ENCODE measurements at regions not wholly inside any gene's neighbourhood (a gene's known extent, or its start where the extent isn't known, plus 50 kb on each side); places are given as distances from the start of the nearest gene placed in this dataset.

GRCh38 chr3:3734881-3735280 lies 64.3 kb upstream of the LRRN1 start:
- Histone ChIP-seq H3K36me3 (ENCODE audit: insufficient read depth, low read length) (no peaks in the 10 kb centered on the region), H3K9me3 (ENCODE audit: insufficient read depth, low read length, severe bottlenecking) (no peaks in the 10 kb centered on the region), H3K4me2 (ENCODE audit: insufficient read depth, low read length) (no peak overlapping the region), H3K27me3 (ENCODE audit: insufficient read depth, low read length, poor library complexity) (no peaks in the 10 kb centered on the region), H3K27ac (ENCODE audit: low read length) (no peak overlapping the region), H3K79me2 (ENCODE audit: insufficient read depth, low read length) (no peaks in the 10 kb centered on the region), H3K9ac (ENCODE audit: low read depth, low read length) (no peak overlapping the region), H2AFZ (ENCODE audit: low read depth, low read length) (no peak overlapping the region), H3K4me1 (ENCODE audit: insufficient read depth, low read length) (no peaks in the 10 kb centered on the region), H3K4me3 (ENCODE audit: low read depth in 1 of 2, low read length in 2 of 2) (no peak overlapping the region), H4K20me1 (ENCODE audit: insufficient read depth, low read length) (no peaks in the 10 kb centered on the region)
- DNase-seq: no peak
- no peak for ATAC-seq (ENCODE audit: insufficient read depth, low read depth)
- TF ChIP-seq EZH2 (IDR thresholded peaks at IDR 0.05; ENCODE audit: borderline replicate concordance, low read depth, low read length, severe bottlenecking): no peak
- TF ChIP-seq, protein P1, sequence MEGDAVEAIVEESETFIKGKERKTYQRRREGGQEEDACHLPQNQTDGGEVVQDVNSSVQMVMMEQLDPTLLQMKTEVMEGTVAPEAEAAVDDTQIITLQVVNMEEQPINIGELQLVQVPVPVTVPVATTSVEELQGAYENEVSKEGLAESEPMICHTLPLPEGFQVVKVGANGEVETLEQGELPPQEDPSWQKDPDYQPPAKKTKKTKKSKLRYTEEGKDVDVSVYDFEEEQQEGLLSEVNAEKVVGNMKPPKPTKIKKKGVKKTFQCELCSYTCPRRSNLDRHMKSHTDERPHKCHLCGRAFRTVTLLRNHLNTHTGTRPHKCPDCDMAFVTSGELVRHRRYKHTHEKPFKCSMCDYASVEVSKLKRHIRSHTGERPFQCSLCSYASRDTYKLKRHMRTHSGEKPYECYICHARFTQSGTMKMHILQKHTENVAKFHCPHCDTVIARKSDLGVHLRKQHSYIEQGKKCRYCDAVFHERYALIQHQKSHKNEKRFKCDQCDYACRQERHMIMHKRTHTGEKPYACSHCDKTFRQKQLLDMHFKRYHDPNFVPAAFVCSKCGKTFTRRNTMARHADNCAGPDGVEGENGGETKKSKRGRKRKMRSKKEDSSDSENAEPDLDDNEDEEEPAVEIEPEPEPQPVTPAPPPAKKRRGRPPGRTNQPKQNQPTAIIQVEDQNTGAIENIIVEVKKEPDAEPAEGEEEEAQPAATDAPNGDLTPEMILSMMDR (IDR thresholded peaks at IDR 0.05; ENCODE audit: borderline replicate concordance, extremely low read depth, low read length, poor library complexity, severe bottlenecking): no peak

DNA sequence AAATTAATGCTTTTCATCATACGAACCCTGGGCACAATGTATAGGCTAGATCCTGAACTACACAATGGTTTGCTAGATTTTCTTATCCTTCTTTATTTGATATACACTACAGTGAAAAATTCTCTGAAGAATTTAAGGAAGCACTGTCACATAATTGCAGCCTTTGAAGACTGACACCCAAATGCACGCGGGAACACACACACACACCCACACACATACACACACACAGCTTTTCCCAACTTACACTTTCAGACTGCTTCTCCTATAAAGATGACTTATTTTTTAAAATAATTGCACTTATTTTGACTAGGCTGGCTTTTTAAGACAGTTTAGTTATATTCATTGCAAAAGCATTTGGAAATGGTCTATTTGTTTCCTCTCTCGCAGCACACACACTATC lies 70.0 kb upstream of the LRRN1 start:
- Histone ChIP-seq H3K27me3 (ENCODE audit: insufficient read depth, low read length, poor library complexity) (no peaks in the 10 kb centered on the region), H3K27ac (ENCODE audit: low read length) (no peak overlapping the region), H3K4me1 (ENCODE audit: insufficient read depth, low read length) (no peaks in the 10 kb centered on the region), H3K9ac (ENCODE audit: low read depth, low read length) (no peak overlapping the region), H2AFZ (ENCODE audit: low read depth, low read length) (no peak overlapping the region), H3K9me3 (ENCODE audit: insufficient read depth, low read length, severe bottlenecking) (no peaks in the 10 kb centered on the region), H3K4me3 (ENCODE audit: low read depth in 1 of 2, low read length in 2 of 2) (no peak overlapping the region), H3K4me2 (ENCODE audit: insufficient read depth, low read length) (no peak overlapping the region), H3K36me3 (ENCODE audit: insufficient read depth, low read length) (no peaks in the 10 kb centered on the region), H3K79me2 (ENCODE audit: insufficient read depth, low read length) (no peaks in the 10 kb centered on the region), H4K20me1 (ENCODE audit: insufficient read depth, low read length) (no peaks in the 10 kb centered on the region)
- ATAC-seq (ENCODE audit: insufficient read depth, low read depth): no peak
- DNase-seq: no peak
- TF ChIP-seq, protein P1 (IDR thresholded peaks at IDR 0.05; ENCODE audit: borderline replicate concordance, extremely low read depth, low read length, poor library complexity, severe bottlenecking): no peak
- no peak for TF ChIP-seq EZH2 (IDR thresholded peaks at IDR 0.05; ENCODE audit: borderline replicate concordance, low read depth, low read length, severe bottlenecking)

GRCh38 chr3:3726549-3726948 lies 72.7 kb upstream of the LRRN1 start:
- no peak for ATAC-seq (ENCODE audit: insufficient read depth, low read depth)

More at GRCh38 chr3:3726549-3726948, 72.7 kb upstream of the LRRN1 start:
- TF ChIP-seq, protein P1 (IDR thresholded peaks at IDR 0.05; ENCODE audit: borderline replicate concordance, extremely low read depth, low read length, poor library complexity, severe bottlenecking): no peak
- TF ChIP-seq EZH2 (IDR thresholded peaks at IDR 0.05; ENCODE audit: borderline replicate concordance, low read depth, low read length, severe bottlenecking): no peak
- no peaks in the 10 kb centered on the region for H4K20me1 ChIP-seq (ENCODE audit: insufficient read depth, low read length)
- no peaks in the 10 kb centered on the region for H3K9me3 ChIP-seq (ENCODE audit: insufficient read depth, low read length, severe bottlenecking)
- no peak overlapping the region for H2AFZ ChIP-seq (ENCODE audit: low read depth, low read length)
- no peak for DNase-seq
- no peaks in the 10 kb centered on the region for H3K27me3 ChIP-seq (ENCODE audit: insufficient read depth, low read length, poor library complexity)
- H3K27ac ChIP-seq (ENCODE audit: low read length): no peak overlapping the region
- H3K36me3 ChIP-seq (ENCODE audit: insufficient read depth, low read length): no peaks in the 10 kb centered on the region
- no peaks in the 10 kb centered on the region for H3K4me1 ChIP-seq (ENCODE audit: insufficient read depth, low read length)
- H3K4me2 ChIP-seq (ENCODE audit: insufficient read depth, low read length): no peak overlapping the region
- no peaks in the 10 kb centered on the region for H3K79me2 ChIP-seq (ENCODE audit: insufficient read depth, low read length)
- no peak overlapping the region for H3K4me3 ChIP-seq (ENCODE audit: low read depth in 1 of 2, low read length in 2 of 2)
- H3K9ac ChIP-seq (ENCODE audit: low read depth, low read length): no peak overlapping the region
